ENCODE measurements at regions not wholly inside any gene's neighbourhood (a gene's known extent, or its start where the extent isn't known, plus 50 kb on each side); places are given as distances from the start of the nearest gene placed in this dataset.
"Not testable (repeated sequence)": the region's sequence is repeated elsewhere in the genome, so short reads cannot be mapped to it uniquely, and the experiment has no call there.

DNA sequence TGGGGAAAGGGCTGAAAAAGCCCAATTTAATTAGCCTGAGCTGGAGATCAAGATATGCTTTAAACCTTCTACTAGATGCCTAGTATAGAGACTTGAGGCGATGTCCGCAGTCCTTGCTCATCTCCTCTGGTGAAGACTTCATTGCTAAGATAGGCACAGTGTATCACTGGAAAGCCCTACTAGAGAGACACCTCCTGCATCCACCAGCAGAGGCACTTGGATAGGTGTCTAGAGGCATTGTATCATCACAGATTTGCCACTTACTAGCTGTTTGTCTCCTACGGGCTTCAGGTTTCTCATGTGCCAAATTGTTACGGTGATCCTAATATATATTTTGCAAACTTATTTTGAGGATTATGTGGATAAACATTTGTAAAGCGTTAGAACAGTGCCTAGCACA lies 1048.5 kb downstream of the GALC start:
- no peak for DNase-seq

- DNase-seq = no peak
Observed at GRCh38 chr14:86943391-86944365, 1049.3 kb downstream of the GALC start.

DNA sequence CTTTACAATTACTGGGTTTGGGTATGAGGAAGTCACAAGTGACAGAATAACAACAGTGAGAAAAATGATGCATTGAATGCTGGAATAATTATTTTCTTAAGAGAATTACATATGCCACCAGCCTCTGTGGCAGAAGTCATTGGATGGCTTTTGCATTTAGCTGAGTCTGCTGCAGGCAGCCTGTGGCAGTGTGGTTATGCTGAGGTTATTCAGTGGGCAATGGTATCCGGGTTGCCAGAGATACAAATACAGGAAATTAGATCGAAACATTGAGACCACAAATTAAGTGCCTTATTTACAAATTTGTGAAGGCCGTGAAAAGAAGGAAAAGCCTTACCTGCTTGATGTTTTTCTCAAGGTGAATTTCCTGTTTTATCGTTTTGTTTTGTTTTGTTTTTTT lies 1050.0 kb downstream of the GALC start:
- no peak for DNase-seq

GRCh38 chr14:86940106-86940505 lies 1052.9 kb downstream of the GALC start:
- DNase-seq = no peak

DNA sequence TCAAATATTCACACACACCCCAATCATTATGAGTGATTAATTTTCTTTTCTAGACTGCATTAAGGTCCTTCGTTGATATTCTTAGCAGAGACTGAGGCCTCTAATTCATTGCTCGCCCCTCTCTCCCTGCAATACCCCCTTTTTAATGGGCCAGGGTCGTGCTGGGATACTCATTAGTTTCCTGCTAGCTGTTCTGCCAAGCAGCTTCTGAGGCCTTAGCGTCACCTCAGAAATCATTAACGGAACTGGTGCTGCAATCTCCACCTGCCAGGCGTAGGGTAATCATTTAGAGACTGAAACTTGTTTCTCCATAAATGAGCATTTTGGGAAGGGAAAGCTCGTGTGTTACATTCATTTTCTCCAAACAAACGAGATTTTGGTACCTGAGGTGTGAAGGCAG lies 1054.7 kb downstream of the GALC start:
- DNase-seq = no peak

GRCh38 chr14:86936556-86936955 lies 1056.4 kb downstream of the GALC start:
- DNase-seq = no peak

DNA sequence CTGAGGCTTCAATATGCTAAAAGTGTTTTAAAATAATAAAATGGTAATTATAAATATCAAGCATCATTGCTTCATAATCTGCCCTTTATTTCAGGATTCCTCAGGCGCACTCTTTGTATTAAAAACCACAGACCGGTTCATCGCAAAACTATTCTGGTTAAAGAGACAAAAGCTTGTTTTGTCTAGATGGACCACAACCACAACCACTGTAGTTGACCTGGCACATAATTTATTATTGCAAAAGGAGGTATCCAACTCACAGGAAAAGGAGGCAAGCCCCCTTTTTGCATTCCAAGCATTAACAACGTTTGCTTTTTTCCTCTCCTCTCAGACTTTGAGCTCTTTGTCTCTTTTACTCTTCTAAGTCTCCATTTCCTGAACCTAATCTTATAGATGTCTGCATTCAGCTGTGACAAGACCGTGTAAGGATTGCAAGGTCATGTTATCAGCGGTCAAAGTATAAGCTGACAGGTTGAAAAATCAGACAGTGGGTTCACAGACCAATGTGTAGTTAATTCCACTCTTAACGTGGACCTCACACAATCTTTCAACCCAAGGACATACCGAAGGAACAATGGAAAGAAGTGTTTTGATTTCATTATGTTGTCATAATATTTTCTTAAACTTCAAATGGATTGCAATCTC lies 1057.6 kb downstream of the GALC start:
- DNase-seq = no peak

DNA sequence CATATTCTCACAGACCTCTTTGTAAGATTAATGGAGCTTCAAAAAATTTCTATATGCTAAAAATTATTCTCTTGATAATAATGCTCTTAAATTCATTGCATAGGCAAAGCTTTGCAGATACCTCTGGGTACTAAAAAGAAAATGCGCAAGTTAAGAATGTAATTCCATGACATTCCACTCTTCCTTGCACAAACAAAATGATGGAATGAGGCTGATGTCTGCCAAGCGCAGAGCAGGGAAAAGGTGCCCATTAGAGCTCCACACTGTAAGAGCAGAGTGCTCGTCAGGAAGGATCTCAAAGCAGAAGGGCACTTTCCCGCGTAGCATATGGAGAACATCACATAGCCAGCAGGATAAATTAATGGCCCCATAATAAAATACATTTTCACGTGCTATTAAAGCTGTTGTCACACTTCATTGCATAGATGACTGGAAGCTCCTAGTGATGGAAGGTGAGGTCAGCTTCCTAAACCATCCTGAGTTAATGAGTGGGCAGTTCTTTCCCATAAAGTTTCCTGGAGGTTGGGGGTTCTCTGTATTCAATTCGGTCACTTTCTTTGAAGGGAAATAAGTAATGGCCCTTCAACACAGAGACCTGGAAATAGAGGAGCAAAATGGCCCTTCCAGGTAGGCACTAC lies 1058.9 kb downstream of the GALC start:
- DNase-seq = no peak

DNA sequence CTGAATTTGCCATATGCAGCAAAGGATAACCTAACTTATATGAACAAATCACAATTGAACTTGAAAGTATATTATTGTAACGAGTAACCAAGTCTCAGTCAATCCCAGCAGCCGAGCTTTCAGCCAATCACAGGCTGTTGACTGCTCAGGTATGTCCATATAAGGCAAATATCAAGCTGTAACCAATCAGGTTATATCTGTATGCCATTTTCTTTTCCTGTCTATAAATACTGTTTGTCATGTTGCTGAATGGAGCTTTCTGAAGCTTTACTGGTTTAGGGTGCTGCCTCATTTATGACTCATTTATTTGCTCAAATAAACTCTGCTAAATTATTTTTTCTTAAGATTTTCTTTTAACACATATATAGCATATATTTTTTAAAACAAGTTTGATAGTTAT lies 1059.5 kb downstream of the GALC start:
- no peak for DNase-seq

DNA sequence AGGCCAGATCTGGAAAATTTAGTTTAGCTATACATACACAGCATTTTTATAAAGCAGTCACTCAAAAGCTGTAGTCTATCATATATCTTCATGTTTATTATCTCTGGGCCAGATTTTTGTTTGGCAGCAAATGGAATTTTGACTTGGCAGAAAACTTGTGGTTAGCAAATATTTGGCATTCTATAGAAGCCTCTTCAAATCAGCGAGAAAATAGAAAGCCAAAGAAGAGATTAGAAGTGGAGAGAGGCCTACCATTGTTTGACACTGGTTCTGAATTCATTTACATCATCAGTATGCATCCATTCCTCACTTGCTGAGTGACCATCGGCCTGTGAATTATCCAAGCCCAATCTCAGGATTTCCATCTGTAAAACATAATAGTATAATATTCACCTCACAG lies 1077.6 kb downstream of the GALC start:
- no peak for DNase-seq

DNA sequence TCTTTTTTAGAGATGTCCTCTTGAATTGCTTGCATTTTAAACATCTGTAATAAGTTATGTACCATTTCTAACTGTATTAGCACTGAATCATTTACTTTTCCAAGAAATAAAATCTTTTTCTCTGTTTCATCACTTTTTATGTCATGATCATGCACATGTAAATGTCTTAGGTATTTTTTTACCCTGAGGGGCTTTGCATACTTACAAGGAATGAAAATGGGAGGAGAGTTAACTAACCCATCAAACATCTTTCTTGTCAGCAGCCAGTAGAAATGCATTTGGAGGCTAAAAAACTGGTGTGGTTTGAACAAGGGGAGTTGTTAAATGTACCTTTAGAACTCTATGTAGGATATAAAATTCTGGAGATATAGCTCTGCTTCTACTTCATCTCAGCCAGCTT lies 1080.3 kb downstream of the GALC start:
- no peak for DNase-seq

GRCh38 chr14:86911486-86911885 lies 1081.5 kb downstream of the GALC start:
- DNase-seq = no peak

- DNase-seq = not testable (repeated sequence)
Observed at GRCh38 chr14:86905386-86905926, 1087.5 kb downstream of the GALC start.

GRCh38 chr14:86902176-86902950 lies 1090.6 kb downstream of the GALC start:
- no peak for DNase-seq

- DNase-seq = no peak
Observed at GRCh38 chr14:86897704-86898513, 1095.1 kb downstream of the GALC start.

DNA sequence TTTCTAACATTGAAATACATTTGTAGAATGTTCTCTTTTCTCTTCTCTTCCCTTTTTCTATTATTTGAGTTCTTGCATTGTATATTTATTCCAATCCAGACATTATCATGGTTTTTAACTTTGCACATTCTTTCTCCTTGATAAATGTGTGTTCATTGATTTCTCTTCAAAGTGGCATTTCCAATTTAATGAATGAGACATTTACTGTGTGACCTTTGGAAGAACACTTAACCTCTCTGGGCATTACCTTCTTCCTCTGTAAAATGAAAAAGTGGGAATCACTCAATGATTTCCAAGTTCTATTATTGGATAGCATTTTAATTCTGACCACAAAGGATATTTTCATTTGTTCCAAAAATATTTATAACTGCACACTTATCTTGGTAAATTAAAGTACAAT lies 1095.8 kb downstream of the GALC start:
- no peak for DNase-seq

- DNase-seq = no peak
Observed at GRCh38 chr14:86896701-86897100, 1096.3 kb downstream of the GALC start.

- DNase-seq = no peak
Observed at GRCh38 chr14:86892152-86892956, 1100.6 kb downstream of the GALC start.

DNA sequence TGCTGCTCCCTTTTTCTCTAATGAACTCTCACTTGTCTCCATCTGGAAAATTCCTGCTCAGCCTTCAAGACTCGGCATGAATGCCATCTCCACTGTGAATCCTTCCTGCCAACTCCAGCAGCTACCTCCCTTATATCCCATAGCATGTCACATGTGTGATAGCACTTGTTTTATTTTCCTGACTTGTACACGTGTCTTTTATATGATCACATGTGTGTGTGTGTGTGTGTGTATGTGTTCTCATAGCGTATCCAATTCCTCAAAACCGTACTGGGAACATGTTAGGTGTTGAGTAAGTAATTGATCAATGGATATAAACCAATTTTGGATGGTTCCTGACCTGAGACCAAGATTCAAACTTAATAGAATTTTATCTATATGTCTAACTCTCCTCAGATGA lies 1107.7 kb downstream of the GALC start:
- DNase-seq = no peak

GRCh38 chr14:86884498-86884897 lies 1108.5 kb downstream of the GALC start:
- DNase-seq = no peak

GRCh38 chr14:86882818-86883217 lies 1110.2 kb downstream of the GALC start:
- DNase-seq = no peak
